WERI-Rb-1 (cell line): ENCODE measurements at regions not wholly inside any gene's neighbourhood (a gene's known extent, or its start where the extent isn't known, plus 50 kb on each side); places are given as distances from the start of the nearest gene placed in this dataset.

Experiments used
- DNase-seq: peaks from one replicate; pipeline ENCODE4 v3.0.0-alpha.2; 2020
- H3K27ac ChIP-seq: fragments of 250-450 bp; sonication (Bioruptor Pico); 2 replicates; pipeline ENCODE4 v1.5.1; 2020; ENCODE audit warnings: mild to moderate bottlenecking, moderate library complexity
- H3K27me3 ChIP-seq: fragments of 250-450 bp; sonication (Bioruptor Pico); 2 replicates; pipeline ENCODE4 v1.5.1; 2021; ENCODE audit warnings: mild to moderate bottlenecking, low read depth, moderate library complexity; ENCODE audit not compliant: insufficient read depth, severe bottlenecking
- H3K36me3 ChIP-seq: fragments of 250-450 bp; sonication (Bioruptor Pico); 2 replicates; pipeline ENCODE4 v1.5.1; 2020; ENCODE audit warnings: mild to moderate bottlenecking, moderate library complexity
- H3K4me3 ChIP-seq: 2 replicates; pipeline ENCODE4 v1.5.1; 2011; ENCODE audit warnings: low read depth, mild to moderate bottlenecking, control low read depth, low read length
- H3K9me3 ChIP-seq: fragments of 250-450 bp; sonication (Bioruptor Pico); 2 replicates; pipeline ENCODE4 v1.5.1; 2021; ENCODE audit warnings: mild to moderate bottlenecking, moderate library complexity; ENCODE audit not compliant: severe bottlenecking
- TF ChIP-seq, protein P1 (sequence below): IDR thresholded peaks from 2 replicates; pipeline ENCODE4 v1.5.1; 2011; ENCODE audit warnings: low read depth, mild to moderate bottlenecking, control low read depth, inconsistent platforms, low read length

GRCh38 chr2:52141076-52141475 is 1109.1 kb upstream of the NRXN1 start:
- no peak overlapping the region for H3K27ac ChIP-seq
- DNase-seq = no peak

DNA sequence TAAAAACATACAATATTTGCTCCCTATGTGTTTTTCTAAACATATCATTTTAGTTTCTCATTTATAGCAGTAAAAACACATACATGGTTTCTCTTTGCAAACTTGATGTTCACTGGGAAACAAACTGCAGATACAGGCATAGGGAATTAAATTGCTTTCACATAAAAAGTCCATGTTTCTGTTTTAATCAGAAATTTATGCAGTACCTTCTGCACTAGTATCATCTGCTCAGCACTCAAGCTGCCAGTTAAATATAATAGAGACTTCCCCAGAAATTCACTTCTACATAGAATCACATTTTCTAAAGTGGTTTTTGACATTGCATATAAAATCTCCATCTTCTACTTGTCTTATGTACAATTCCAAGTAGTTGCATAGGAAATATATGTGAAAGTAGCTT is 1107.3 kb upstream of the NRXN1 start:
- TF ChIP-seq, protein P1, sequence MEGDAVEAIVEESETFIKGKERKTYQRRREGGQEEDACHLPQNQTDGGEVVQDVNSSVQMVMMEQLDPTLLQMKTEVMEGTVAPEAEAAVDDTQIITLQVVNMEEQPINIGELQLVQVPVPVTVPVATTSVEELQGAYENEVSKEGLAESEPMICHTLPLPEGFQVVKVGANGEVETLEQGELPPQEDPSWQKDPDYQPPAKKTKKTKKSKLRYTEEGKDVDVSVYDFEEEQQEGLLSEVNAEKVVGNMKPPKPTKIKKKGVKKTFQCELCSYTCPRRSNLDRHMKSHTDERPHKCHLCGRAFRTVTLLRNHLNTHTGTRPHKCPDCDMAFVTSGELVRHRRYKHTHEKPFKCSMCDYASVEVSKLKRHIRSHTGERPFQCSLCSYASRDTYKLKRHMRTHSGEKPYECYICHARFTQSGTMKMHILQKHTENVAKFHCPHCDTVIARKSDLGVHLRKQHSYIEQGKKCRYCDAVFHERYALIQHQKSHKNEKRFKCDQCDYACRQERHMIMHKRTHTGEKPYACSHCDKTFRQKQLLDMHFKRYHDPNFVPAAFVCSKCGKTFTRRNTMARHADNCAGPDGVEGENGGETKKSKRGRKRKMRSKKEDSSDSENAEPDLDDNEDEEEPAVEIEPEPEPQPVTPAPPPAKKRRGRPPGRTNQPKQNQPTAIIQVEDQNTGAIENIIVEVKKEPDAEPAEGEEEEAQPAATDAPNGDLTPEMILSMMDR = no peak
- no peaks in the 10 kb centered on the region for H3K36me3 ChIP-seq
- no peaks in the 10 kb centered on the region for H3K27me3 ChIP-seq
- no peak overlapping the region for H3K4me3 ChIP-seq
- DNase-seq = no peak
- no peaks in the 10 kb centered on the region for H3K9me3 ChIP-seq
- no peak overlapping the region for H3K27ac ChIP-seq

More at GRCh38 chr2:52141076-52141475, 1109.1 kb upstream of the NRXN1 start:
- H3K27me3 ChIP-seq = no peaks in the 10 kb centered on the region
- no peaks in the 10 kb centered on the region for H3K36me3 ChIP-seq
- no peaks in the 10 kb centered on the region for H3K9me3 ChIP-seq
- no peak overlapping the region for H3K4me3 ChIP-seq
- TF ChIP-seq, protein P1 = no peak

DNA sequence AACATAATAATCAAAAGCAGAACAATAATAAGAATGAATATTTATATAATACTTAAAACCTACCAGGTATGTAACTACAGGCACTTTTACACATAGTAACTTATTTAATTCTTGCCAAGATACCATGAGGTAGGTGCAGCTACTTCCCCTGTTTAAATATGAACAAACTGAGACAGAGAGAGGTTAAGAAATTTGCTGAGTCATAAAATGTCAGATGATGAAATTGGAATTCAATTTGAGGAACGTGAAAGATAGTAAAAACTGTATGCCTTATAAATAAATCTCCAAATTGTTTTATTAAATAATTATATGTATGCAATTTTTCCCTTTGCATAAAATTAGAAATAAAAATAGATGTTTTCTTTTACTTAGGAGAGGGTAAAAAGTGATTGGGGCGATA is 1103.3 kb upstream of the NRXN1 start:
- no peak for DNase-seq
- no peaks in the 10 kb centered on the region for H3K9me3 ChIP-seq
- no peaks in the 10 kb centered on the region for H3K27me3 ChIP-seq
- TF ChIP-seq, protein P1 = no peak
- H3K36me3 ChIP-seq = no peaks in the 10 kb centered on the region
- H3K4me3 ChIP-seq = no peak overlapping the region
- H3K27ac ChIP-seq = no peak overlapping the region

- no peaks in the 10 kb centered on the region for H3K27me3 ChIP-seq
- H3K9me3 ChIP-seq = no peaks in the 10 kb centered on the region
- H3K27ac ChIP-seq = no peak overlapping the region
- no peaks in the 10 kb centered on the region for H3K36me3 ChIP-seq
- no peak for DNase-seq
- TF ChIP-seq, protein P1 = no peak
- no peak overlapping the region for H3K4me3 ChIP-seq
Measured at GRCh38 chr2:52128081-52128480, 1096.1 kb upstream of the NRXN1 start.

GRCh38 chr2:52127527-52127926 is 1095.6 kb upstream of the NRXN1 start:
- Histone ChIP-seq H3K27me3 (no peaks in the 10 kb centered on the region), H3K4me3 (no peak overlapping the region), H3K36me3 (no peaks in the 10 kb centered on the region), H3K27ac (no peak overlapping the region), H3K9me3 (no peaks in the 10 kb centered on the region)
- DNase-seq = no peak
- TF ChIP-seq, protein P1 = no peak

GRCh38 chr2:52117299-52117698 is 1085.4 kb upstream of the NRXN1 start:
- TF ChIP-seq, protein P1 = no peak
- no peak overlapping the region for H3K27ac ChIP-seq

More at GRCh38 chr2:52117299-52117698, 1085.4 kb upstream of the NRXN1 start:
- DNase-seq = no peak
- Histone ChIP-seq H3K36me3 (no peaks in the 10 kb centered on the region), H3K4me3 (no peak overlapping the region), H3K27me3 (no peaks in the 10 kb centered on the region), H3K9me3 (no peaks in the 10 kb centered on the region)
